ENCODE measurements at regions not wholly inside any gene's neighbourhood (a gene's known extent, or its start where the extent isn't known, plus 50 kb on each side); places are given as distances from the start of the nearest gene placed in this dataset.

DNA sequence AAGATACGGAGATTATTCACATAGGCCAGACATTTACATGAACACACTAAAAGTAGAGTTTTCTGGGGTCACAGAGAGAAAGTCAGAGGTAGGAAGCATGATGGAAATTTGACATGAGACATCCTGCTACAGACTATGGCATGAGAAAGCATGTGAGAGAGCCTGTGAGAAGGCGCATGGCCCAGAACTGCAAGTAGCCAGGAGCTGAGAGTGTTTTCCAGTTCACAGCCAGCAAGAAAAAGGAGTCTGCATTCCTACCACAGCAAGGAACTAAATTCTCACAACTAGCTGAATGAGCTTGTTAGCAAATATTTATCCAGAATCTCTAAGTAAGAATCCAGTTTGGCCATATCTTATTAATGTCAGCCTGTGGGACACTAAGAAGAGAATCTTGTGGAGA is 673.3 kb downstream of the BRINP3 start:
- TF ChIP-seq, protein P1, sequence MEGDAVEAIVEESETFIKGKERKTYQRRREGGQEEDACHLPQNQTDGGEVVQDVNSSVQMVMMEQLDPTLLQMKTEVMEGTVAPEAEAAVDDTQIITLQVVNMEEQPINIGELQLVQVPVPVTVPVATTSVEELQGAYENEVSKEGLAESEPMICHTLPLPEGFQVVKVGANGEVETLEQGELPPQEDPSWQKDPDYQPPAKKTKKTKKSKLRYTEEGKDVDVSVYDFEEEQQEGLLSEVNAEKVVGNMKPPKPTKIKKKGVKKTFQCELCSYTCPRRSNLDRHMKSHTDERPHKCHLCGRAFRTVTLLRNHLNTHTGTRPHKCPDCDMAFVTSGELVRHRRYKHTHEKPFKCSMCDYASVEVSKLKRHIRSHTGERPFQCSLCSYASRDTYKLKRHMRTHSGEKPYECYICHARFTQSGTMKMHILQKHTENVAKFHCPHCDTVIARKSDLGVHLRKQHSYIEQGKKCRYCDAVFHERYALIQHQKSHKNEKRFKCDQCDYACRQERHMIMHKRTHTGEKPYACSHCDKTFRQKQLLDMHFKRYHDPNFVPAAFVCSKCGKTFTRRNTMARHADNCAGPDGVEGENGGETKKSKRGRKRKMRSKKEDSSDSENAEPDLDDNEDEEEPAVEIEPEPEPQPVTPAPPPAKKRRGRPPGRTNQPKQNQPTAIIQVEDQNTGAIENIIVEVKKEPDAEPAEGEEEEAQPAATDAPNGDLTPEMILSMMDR (IDR thresholded peaks at IDR 0.05): no peak
- no peak for TF ChIP-seq POLR2A (IDR thresholded peaks at IDR 0.05)

All from body of pancreas (tissue), 4 donors.